Upper lobe of left lung (tissue), 6 donors: ENCODE measurements at regions not wholly inside any gene's neighbourhood (a gene's known extent, or its start where the extent isn't known, plus 50 kb on each side); places are given as distances from the start of the nearest gene placed in this dataset.

Experiments used
- ATAC-seq, 2 donors: fragments of 200-7000 bp; cut with Tn5 transposase; one replicate each; pipeline ENCODE4 v1.9.1; 2022; ENCODE audit warnings: mild to moderate bottlenecking in 2 of 2, moderate library complexity in 2 of 2; ENCODE audit not compliant: low FRiP score in 2 of 2
- DNase-seq, 2 donors: peaks; one replicate each; pipeline ENCODE4 v3.0.0-alpha.2; 2019 to 2020
- H3K27ac ChIP-seq, 4 donors: fragments of 200-600 bp; sonication (generic); one replicate each; pipeline ENCODE4 v1.5.1; 2016 to 2019
- H3K27me3 ChIP-seq, 4 donors: fragments of 200-600 bp; sonication (generic); one replicate each; pipeline ENCODE4 v1.5.1; 2017 to 2019
- H3K36me3 ChIP-seq, 4 donors: fragments of 200-600 bp; sonication (generic); one replicate each; pipeline ENCODE4 v1.5.1; 2016 to 2019
- H3K4me1 ChIP-seq, 4 donors: fragments of 200-600 bp; sonication (generic); one replicate each; pipeline ENCODE4 v1.5.1; 2018 to 2019
- H3K4me3 ChIP-seq, 4 donors: fragments of 200-600 bp; sonication (generic); one replicate each; pipeline ENCODE4 v1.5.1; 2017 to 2019; ENCODE audit warnings: mild to moderate bottlenecking in 2 of 4, moderate library complexity in 1 of 4
- H3K9me3 ChIP-seq, 4 donors: fragments of 200-600 bp; sonication (generic); one replicate each; pipeline ENCODE4 v1.5.1; 2018 to 2019
- EP300 ChIP-seq, 4 donors: sonication (generic); formaldehyde crosslinking; IDR thresholded peaks; one replicate each; pipeline ENCODE4 v1.5.1; 2017; ENCODE audit warnings: antibody characterized with exemption in 4 of 4, control low read depth in 2 of 4
- POLR2A ChIP-seq, 4 donors: fragments of 450-650 bp; IDR thresholded peaks; one replicate each; pipeline ENCODE4 v1.5.1; 2016 to 2017; ENCODE audit warnings: antibody characterized with exemption in 4 of 4, mild to moderate bottlenecking in 2 of 4
- POLR2AphosphoS5 ChIP-seq, 2 donors: sonication (generic); formaldehyde crosslinking; IDR thresholded peaks; one replicate each; pipeline ENCODE4 v1.5.1; 2017; ENCODE audit warnings: antibody characterized with exemption in 2 of 2
- WGBS, 2 donors: methylation state at CpG; one replicate each; pipeline ENCODE4 v1.1.5; 2017 to 2018; 5-methylcytosine and 5-hydroxymethylcytosine counted together
- TF ChIP-seq, protein P1 (sequence below), 6 experiments: fragments of 450-650 bp in 4 of 6; fragments of 200-600 bp in 2 of 6; sonication (generic) in 2 of 6; IDR thresholded peaks; one replicate each; pipeline ENCODE4 v1.5.1; 2016 to 2019; ENCODE audit warnings: antibody characterized with exemption in 6 of 6
- donor health status: DM: no; HTN: no; CAD: no; lungs with moderate emphysema.
- donor health status: DM: no; HTN: yes; CAD: no; lungs with severe emphysema.

DNA sequence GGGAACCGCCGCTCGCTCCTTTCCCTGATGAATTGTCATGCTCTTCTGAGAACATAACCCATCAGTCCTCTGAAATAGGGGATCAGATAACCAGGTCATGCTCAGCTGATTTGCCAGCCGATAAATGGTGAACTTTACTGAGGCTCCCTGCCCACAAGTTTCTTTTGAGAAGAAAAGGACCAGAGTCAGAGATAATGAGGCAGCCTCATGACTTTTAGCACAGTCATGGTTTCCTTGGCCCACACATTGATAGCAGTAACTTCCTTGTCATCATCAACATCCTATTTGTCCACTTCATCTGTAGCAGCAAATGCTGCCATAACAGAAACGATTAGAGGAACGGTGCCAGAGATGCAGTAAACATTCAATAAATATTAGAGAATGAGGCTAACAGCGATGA lies 509.0 kb downstream of the GATA3 start:
- Histone ChIP-seq H3K36me3 (no peaks in the 10 kb centered on the region), H3K9me3 (no peaks in the 10 kb centered on the region), H3K4me1 (no peaks in the 10 kb centered on the region), H3K4me3 (no peak overlapping the region), H3K27me3 (no peaks in the 10 kb centered on the region), H3K27ac (no peak overlapping the region)
- TF ChIP-seq POLR2A (IDR thresholded peaks at IDR 0.05) (no peak), EP300 (IDR thresholded peaks at IDR 0.05) (no peak), POLR2AphosphoS5 (IDR thresholded peaks at IDR 0.05) (no peak)
- TF ChIP-seq, protein P1, sequence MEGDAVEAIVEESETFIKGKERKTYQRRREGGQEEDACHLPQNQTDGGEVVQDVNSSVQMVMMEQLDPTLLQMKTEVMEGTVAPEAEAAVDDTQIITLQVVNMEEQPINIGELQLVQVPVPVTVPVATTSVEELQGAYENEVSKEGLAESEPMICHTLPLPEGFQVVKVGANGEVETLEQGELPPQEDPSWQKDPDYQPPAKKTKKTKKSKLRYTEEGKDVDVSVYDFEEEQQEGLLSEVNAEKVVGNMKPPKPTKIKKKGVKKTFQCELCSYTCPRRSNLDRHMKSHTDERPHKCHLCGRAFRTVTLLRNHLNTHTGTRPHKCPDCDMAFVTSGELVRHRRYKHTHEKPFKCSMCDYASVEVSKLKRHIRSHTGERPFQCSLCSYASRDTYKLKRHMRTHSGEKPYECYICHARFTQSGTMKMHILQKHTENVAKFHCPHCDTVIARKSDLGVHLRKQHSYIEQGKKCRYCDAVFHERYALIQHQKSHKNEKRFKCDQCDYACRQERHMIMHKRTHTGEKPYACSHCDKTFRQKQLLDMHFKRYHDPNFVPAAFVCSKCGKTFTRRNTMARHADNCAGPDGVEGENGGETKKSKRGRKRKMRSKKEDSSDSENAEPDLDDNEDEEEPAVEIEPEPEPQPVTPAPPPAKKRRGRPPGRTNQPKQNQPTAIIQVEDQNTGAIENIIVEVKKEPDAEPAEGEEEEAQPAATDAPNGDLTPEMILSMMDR (IDR thresholded peaks at IDR 0.05), result no peak
- no peak for DNase-seq
- WGBS, 2 donors, result 81 to 85% methylated on average over 7 of the region's 7 CpGs
- ATAC-seq, result no peak

DNA sequence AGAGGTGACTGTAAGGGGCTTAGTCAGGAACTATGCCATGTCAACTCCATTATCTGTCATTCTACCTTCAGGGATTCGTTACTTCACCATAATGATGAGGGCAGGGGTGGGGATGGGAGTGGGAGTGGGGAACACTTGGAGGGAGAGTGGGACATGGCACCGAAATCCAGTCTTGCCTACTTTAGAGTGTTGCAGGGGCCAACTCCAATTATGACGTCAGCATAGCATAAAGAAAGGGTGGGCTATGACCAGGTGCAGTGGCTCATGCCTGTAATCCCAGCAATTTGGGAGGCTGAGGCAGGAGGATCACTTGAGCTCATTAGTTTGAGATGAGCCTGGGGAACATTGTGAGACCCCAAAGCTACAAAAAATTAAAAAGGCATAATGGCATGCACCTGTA lies 512.2 kb downstream of the GATA3 start:
- no peak overlapping the region for H3K27ac ChIP-seq
- no peaks in the 10 kb centered on the region for H3K27me3 ChIP-seq
- H3K4me3 ChIP-seq, result no peak overlapping the region
- DNase-seq, result no peak
- 87 to 97% methylated on average over 3 of the region's 3 CpGs for WGBS, 2 donors
- TF ChIP-seq EP300 (IDR thresholded peaks at IDR 0.05) (no peak), POLR2AphosphoS5 (IDR thresholded peaks at IDR 0.05) (no peak), POLR2A (IDR thresholded peaks at IDR 0.05) (no peak)
- TF ChIP-seq, protein P1 (IDR thresholded peaks at IDR 0.05), result no peak
- H3K4me1 ChIP-seq, result no peaks in the 10 kb centered on the region
- no peak for ATAC-seq
- H3K9me3 ChIP-seq, result no peaks in the 10 kb centered on the region
- no peaks in the 10 kb centered on the region for H3K36me3 ChIP-seq

DNA sequence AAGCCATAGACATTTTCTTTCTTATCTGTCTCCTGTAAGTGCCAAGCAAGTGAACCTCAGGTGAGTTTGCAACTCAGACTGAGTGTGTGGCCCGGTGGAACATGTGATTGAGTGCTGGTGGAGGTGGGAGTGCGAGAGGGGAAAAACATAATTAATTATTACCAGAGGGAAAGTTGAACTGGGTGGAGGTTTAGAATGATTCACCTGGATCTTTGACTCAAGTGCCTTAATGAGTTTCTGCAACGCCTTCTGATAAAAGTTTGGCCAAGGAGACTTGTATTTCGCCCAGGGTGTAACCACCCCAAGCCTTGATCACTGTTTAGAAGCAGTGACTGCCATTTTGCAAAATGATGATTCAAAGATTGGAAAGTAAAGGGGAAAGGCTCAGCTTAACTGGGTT lies 513.9 kb downstream of the GATA3 start:
- TF ChIP-seq EP300 (IDR thresholded peaks at IDR 0.05) (no peak), POLR2AphosphoS5 (IDR thresholded peaks at IDR 0.05) (no peak), POLR2A (IDR thresholded peaks at IDR 0.05) (no peak)
- TF ChIP-seq, protein P1 (IDR thresholded peaks at IDR 0.05), result no peak
- DNase-seq (no peak), ATAC-seq (no peak)
- WGBS, 2 donors, result 59 to 66% methylated on average over 4 of the region's 4 CpGs
- Histone ChIP-seq H3K27ac (no peak overlapping the region), H3K4me1 (no peaks in the 10 kb centered on the region), H3K36me3 (no peaks in the 10 kb centered on the region), H3K4me3 (no peak overlapping the region), H3K9me3 (no peaks in the 10 kb centered on the region), H3K27me3 (no peaks in the 10 kb centered on the region)

DNA sequence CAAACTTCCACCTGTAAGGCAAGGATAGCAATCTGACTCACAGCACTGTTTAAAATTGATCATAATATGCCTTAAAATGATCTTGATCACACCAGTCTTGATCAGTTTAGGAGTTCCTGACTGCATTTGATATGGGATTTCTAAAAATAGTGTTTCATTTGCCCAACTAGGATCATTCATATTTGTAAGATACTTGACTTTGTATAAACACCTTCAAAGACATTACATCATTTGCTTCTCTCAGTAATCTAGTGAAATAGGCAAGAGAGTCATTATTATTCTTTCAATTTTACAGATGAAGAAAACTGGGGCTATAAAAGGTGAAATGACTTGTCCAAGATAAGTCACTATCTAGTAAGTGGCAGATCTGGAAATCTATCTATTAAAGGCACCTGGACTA lies 521.1 kb downstream of the GATA3 start:
- no peak overlapping the region for H3K27ac ChIP-seq
- no peak for ATAC-seq
- TF ChIP-seq POLR2AphosphoS5 (IDR thresholded peaks at IDR 0.05) (no peak), EP300 (IDR thresholded peaks at IDR 0.05) (no peak), POLR2A (IDR thresholded peaks at IDR 0.05) (no peak)
- TF ChIP-seq, protein P1 (IDR thresholded peaks at IDR 0.05), result no peak
- no peaks in the 10 kb centered on the region for H3K9me3 ChIP-seq
- no peaks in the 10 kb centered on the region for H3K4me1 ChIP-seq
- no peak overlapping the region for H3K4me3 ChIP-seq
- no peak for DNase-seq
- H3K27me3 ChIP-seq, result no peaks in the 10 kb centered on the region
- no peaks in the 10 kb centered on the region for H3K36me3 ChIP-seq

DNA sequence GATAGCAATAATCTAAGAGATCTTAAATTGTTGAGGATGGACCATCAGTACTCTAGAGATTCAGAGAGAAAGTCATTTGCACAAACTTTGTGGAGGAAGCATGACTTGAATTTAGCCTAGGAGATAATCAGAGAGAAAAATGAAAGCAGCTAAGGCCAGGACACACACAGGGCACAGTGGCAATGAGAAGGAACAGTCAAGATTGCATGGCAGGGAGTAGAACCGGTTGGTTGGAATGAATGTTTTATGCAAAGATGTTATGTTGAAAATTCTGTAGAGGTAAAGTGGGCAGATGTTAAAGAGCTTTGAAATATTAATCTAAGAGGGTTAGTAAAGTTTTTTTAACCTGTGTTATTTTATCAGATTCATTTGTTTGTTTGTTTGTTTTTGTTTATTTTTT lies 521.8 kb downstream of the GATA3 start:
- TF ChIP-seq EP300 (IDR thresholded peaks at IDR 0.05) (no peak), POLR2AphosphoS5 (IDR thresholded peaks at IDR 0.05) (no peak), POLR2A (IDR thresholded peaks at IDR 0.05) (no peak)
- TF ChIP-seq, protein P1 (IDR thresholded peaks at IDR 0.05), result no peak
- no peak overlapping the region for H3K4me3 ChIP-seq
- WGBS, 2 donors, result 94 to 95% methylated on average over 1 of the region's 1 CpG
- H3K4me1 ChIP-seq, result no peaks in the 10 kb centered on the region
- H3K9me3 ChIP-seq, result no peaks in the 10 kb centered on the region
- no peak overlapping the region for H3K27ac ChIP-seq
- no peaks in the 10 kb centered on the region for H3K27me3 ChIP-seq
- ATAC-seq, result no peak
- no peaks in the 10 kb centered on the region for H3K36me3 ChIP-seq
- DNase-seq, result no peak
